Activated naive CD8-positive, alpha-beta T cell treated with anti-CD3 and anti-CD28 coated beads, Interleukin-2, amount 10 ng/mL, durations not matched to agents 7 days and 5 days (primary cell): ENCODE measurements at regions not wholly inside any gene's neighbourhood (a gene's known extent, or its start where the extent isn't known, plus 50 kb on each side); places are given as distances from the start of the nearest gene placed in this dataset.

ENCODE experiments used
- ATAC-seq: fragments of 150-1000 bp; cut with Tn5 transposase; one replicate; pipeline ENCODE4 v1.10.0; 2021; ENCODE audit warnings: low read depth, moderate library complexity
- POLR2A ChIA-PET: fragments of 350-600 bp; sonication (Branson Sonifier 250); formaldehyde crosslinking; loops from one replicate; lab custom pipeline; 2021; ENCODE audit warnings: antibody characterized with exemption; lab: Charles Lee
- DNase-seq: peaks from one replicate; pipeline ENCODE4 v3.0.0; 2021
- H3K27ac Mint-ChIP-seq: one replicate; pipeline ENCODE4 v1.8.0; 2022; ENCODE audit warnings: mild to moderate bottlenecking, mixed read lengths
- H3K27me3 Mint-ChIP-seq: one replicate; pipeline ENCODE4 v1.8.0; 2022; ENCODE audit warnings: mild to moderate bottlenecking, moderate library complexity, mixed read lengths
- H3K36me3 Mint-ChIP-seq: one replicate; pipeline ENCODE4 v1.8.0; 2021; ENCODE audit warnings: mild to moderate bottlenecking, mixed read lengths
- H3K4me1 Mint-ChIP-seq: one replicate; pipeline ENCODE4 v1.8.0; 2021; ENCODE audit warnings: mixed read lengths
- H3K4me3 Mint-ChIP-seq: one replicate; pipeline ENCODE4 v1.8.0; 2022; ENCODE audit warnings: mild to moderate bottlenecking, moderate library complexity, mixed read lengths
- H3K9me3 Mint-ChIP-seq: one replicate; pipeline ENCODE4 v1.8.0; 2021; ENCODE audit warnings: mixed read lengths

GRCh38 chr5:6218116-6218515 lies 160.2 kb downstream of the MED10 start:
- DNase-seq (no peak), ATAC-seq (no peak)
- POLR2A ChIA-PET: no interaction called here
- Mint-ChIP-seq H3K36me3 (no peaks in the 10 kb centered on the region), H3K4me3 (no peak overlapping the region), H3K4me1 (no peaks in the 10 kb centered on the region), H3K27ac (no peak overlapping the region), H3K27me3 (no peaks in the 10 kb centered on the region), H3K9me3 (no peaks in the 10 kb centered on the region)

- ATAC-seq (no peak), DNase-seq (no peak)
- Mint-ChIP-seq H3K4me1 (no peaks in the 10 kb centered on the region), H3K27me3 (no peaks in the 10 kb centered on the region), H3K36me3 (no peaks in the 10 kb centered on the region), H3K27ac (no peak overlapping the region), H3K4me3 (no peak overlapping the region), H3K9me3 (no peaks in the 10 kb centered on the region)
- POLR2A ChIA-PET: no interaction called here
Measured at GRCh38 chr5:6216471-6217075, 161.8 kb downstream of the MED10 start.

- Mint-ChIP-seq H3K4me1 (no peaks in the 10 kb centered on the region), H3K4me3 (no peak overlapping the region), H3K27ac (no peak overlapping the region), H3K27me3 (no peaks in the 10 kb centered on the region), H3K9me3 (no peaks in the 10 kb centered on the region), H3K36me3 (no peaks in the 10 kb centered on the region)
- ATAC-seq: no peak
- DNase-seq: no peak
- POLR2A ChIA-PET: no interaction called here
Measured at GRCh38 chr5:6215891-6216290, 162.5 kb downstream of the MED10 start.

GRCh38 chr5:6212244-6212643 lies 166.1 kb downstream of the MED10 start:
- POLR2A ChIA-PET: no interaction called here
- H3K4me3 Mint-ChIP-seq: no peak overlapping the region
- no peaks in the 10 kb centered on the region for H3K4me1 Mint-ChIP-seq
- no peaks in the 10 kb centered on the region for H3K27me3 Mint-ChIP-seq
- H3K9me3 Mint-ChIP-seq: no peaks in the 10 kb centered on the region
- no peaks in the 10 kb centered on the region for H3K36me3 Mint-ChIP-seq
- DNase-seq (no peak), ATAC-seq (no peak)
- H3K27ac Mint-ChIP-seq: no peak overlapping the region

GRCh38 chr5:6206501-6206900 lies 171.8 kb downstream of the MED10 start:
- DNase-seq: no peak
- Mint-ChIP-seq H3K9me3 (no peaks in the 10 kb centered on the region), H3K4me1 (no peaks in the 10 kb centered on the region), H3K27me3 (peaks cover 3% of the 10 kb centered on the region), H3K4me3 (no peak overlapping the region), H3K27ac (no peak overlapping the region), H3K36me3 (no peaks in the 10 kb centered on the region)
- POLR2A ChIA-PET: no interaction called here
- no peak for ATAC-seq

- Mint-ChIP-seq H3K27ac (no peak overlapping the region), H3K4me1 (no peaks in the 10 kb centered on the region), H3K36me3 (no peaks in the 10 kb centered on the region), H3K4me3 (no peak overlapping the region), H3K9me3 (no peaks in the 10 kb centered on the region), H3K27me3 (peaks cover 3% of the 10 kb centered on the region)
- POLR2A ChIA-PET: no interaction called here
- no peak for DNase-seq
- no peak for ATAC-seq
Measured at GRCh38 chr5:6202968-6203365, 175.4 kb downstream of the MED10 start.

- no peak for ATAC-seq
- Mint-ChIP-seq H3K9me3 (no peaks in the 10 kb centered on the region), H3K36me3 (no peaks in the 10 kb centered on the region), H3K4me3 (no peak overlapping the region), H3K27me3 (peaks cover 3% of the 10 kb centered on the region), H3K27ac (no peak overlapping the region), H3K4me1 (no peaks in the 10 kb centered on the region)
- DNase-seq: no peak
- POLR2A ChIA-PET: no interaction called here
Measured at GRCh38 chr5:6202149-6202967, 176.0 kb downstream of the MED10 start.

- no peak for ATAC-seq
- H3K27ac Mint-ChIP-seq: no peak overlapping the region
- no peaks in the 10 kb centered on the region for H3K9me3 Mint-ChIP-seq
- no peaks in the 10 kb centered on the region for H3K4me1 Mint-ChIP-seq
- peaks cover 3% of the 10 kb centered on the region for H3K27me3 Mint-ChIP-seq
- H3K4me3 Mint-ChIP-seq: no peak overlapping the region
- DNase-seq: no peak
- POLR2A ChIA-PET: no interaction called here
- no peaks in the 10 kb centered on the region for H3K36me3 Mint-ChIP-seq
Measured at GRCh38 chr5:6201631-6202030, 176.7 kb downstream of the MED10 start.

GRCh38 chr5:6198531-6198930 lies 179.8 kb downstream of the MED10 start:
- Mint-ChIP-seq H3K36me3 (no peaks in the 10 kb centered on the region), H3K27ac (no peak overlapping the region), H3K4me1 (no peaks in the 10 kb centered on the region), H3K9me3 (no peaks in the 10 kb centered on the region), H3K4me3 (no peak overlapping the region), H3K27me3 (peaks cover 7% of the 10 kb centered on the region)
- POLR2A ChIA-PET: no interaction called here
- DNase-seq (no peak), ATAC-seq (no peak)

- DNase-seq: no peak
- ATAC-seq: no peak
- Mint-ChIP-seq H3K36me3 (no peaks in the 10 kb centered on the region), H3K4me1 (no peaks in the 10 kb centered on the region), H3K4me3 (no peak overlapping the region), H3K9me3 (no peaks in the 10 kb centered on the region), H3K27ac (no peak overlapping the region), H3K27me3 (peaks cover 6% of the 10 kb centered on the region)
- POLR2A ChIA-PET: no interaction called here
Measured at GRCh38 chr5:6197427-6197826, 180.9 kb downstream of the MED10 start.

- H3K4me3 Mint-ChIP-seq: no peak overlapping the region
- H3K27me3 Mint-ChIP-seq: peaks cover 6% of the 10 kb centered on the region
- DNase-seq (no peak), ATAC-seq (no peak)
- no peaks in the 10 kb centered on the region for H3K9me3 Mint-ChIP-seq
- no peaks in the 10 kb centered on the region for H3K36me3 Mint-ChIP-seq
- H3K27ac Mint-ChIP-seq: no peak overlapping the region
- POLR2A ChIA-PET: no interaction called here
- H3K4me1 Mint-ChIP-seq: no peaks in the 10 kb centered on the region
Measured at GRCh38 chr5:6195711-6196358, 182.5 kb downstream of the MED10 start.

- DNase-seq (no peak), ATAC-seq (no peak)
- H3K27me3 Mint-ChIP-seq: peaks cover 6% of the 10 kb centered on the region
- no peak overlapping the region for H3K4me3 Mint-ChIP-seq
- no peaks in the 10 kb centered on the region for H3K4me1 Mint-ChIP-seq
- no peaks in the 10 kb centered on the region for H3K9me3 Mint-ChIP-seq
- H3K27ac Mint-ChIP-seq: no peak overlapping the region
- POLR2A ChIA-PET: no interaction called here
- no peaks in the 10 kb centered on the region for H3K36me3 Mint-ChIP-seq
Measured at GRCh38 chr5:6194906-6195612, 183.3 kb downstream of the MED10 start.

- H3K27me3 Mint-ChIP-seq: peaks cover 6% of the 10 kb centered on the region
- no peaks in the 10 kb centered on the region for H3K36me3 Mint-ChIP-seq
- H3K9me3 Mint-ChIP-seq: no peaks in the 10 kb centered on the region
- no peaks in the 10 kb centered on the region for H3K4me1 Mint-ChIP-seq
- POLR2A ChIA-PET: no interaction called here
- DNase-seq (no peak), ATAC-seq (no peak)
- no peak overlapping the region for H3K4me3 Mint-ChIP-seq
- H3K27ac Mint-ChIP-seq: no peak overlapping the region
Measured at GRCh38 chr5:6194261-6194875, 184.0 kb downstream of the MED10 start.
